GM12873 (cell line): ENCODE measurements at regions not wholly inside any gene's neighbourhood (a gene's known extent, or its start where the extent isn't known, plus 50 kb on each side); places are given as distances from the start of the nearest gene placed in this dataset.

Experiments
- CTCF ChIP-seq: IDR thresholded peaks from 2 replicates; pipeline ENCODE4 v1.5.1; 2012; ENCODE audit warnings: low read depth, mild to moderate bottlenecking, moderate library complexity, low read length, control low read depth; ENCODE audit not compliant: insufficient read depth; ENCODE audit errors: missing control alignments

GRCh38 chr20:52493171-52493721 is 301.7 kb upstream of the ZFP64 start:
- no peak for TF ChIP-seq CTCF

- TF ChIP-seq CTCF = no peak
Measured at GRCh38 chr20:52490711-52491430, 299.3 kb upstream of the ZFP64 start.

- TF ChIP-seq CTCF = no peak
Measured at GRCh38 chr20:52484438-52484837, 292.9 kb upstream of the ZFP64 start.

GRCh38 chr20:52483382-52483781 is 291.8 kb upstream of the ZFP64 start:
- TF ChIP-seq CTCF = no peak

- no peak for TF ChIP-seq CTCF
Measured at GRCh38 chr20:52482044-52482443, 290.5 kb upstream of the ZFP64 start.

- TF ChIP-seq CTCF = no peak
Measured at GRCh38 chr20:52481443-52481842, 289.9 kb upstream of the ZFP64 start.

GRCh38 chr20:52476074-52476750 is 284.6 kb upstream of the ZFP64 start:
- TF ChIP-seq CTCF = no peak
